K562 (cell line): ENCODE measurements at regions not wholly inside any gene's neighbourhood (a gene's known extent, or its start where the extent isn't known, plus 50 kb on each side); places are given as distances from the start of the nearest gene placed in this dataset.

ENCODE experiments used
- ATAC-seq: fragments of 200-7000 bp; cut with Tn5 transposase; 3 replicates; pipeline ENCODE4 v1.9.1; 2020; ENCODE audit warnings: moderate library complexity
- BruUV-seq: library from RNA; stranded (reverse); fragments of 400-500 nt; replicated peaks from 2 replicates; lab custom pipeline; 2021; lab: Mats Ljungman, UMichigan
- CTCF ChIA-PET: fragments of 300-600 bp; formaldehyde crosslinking; extraction: SDS; loops from one replicate; lab custom pipeline; 2021; ENCODE audit warnings: low intra/inter-chr PET ratio; lab: Yijun Ruan, JAX
- POLR2A ChIA-PET: fragments of 300-600, 350-650 bp; sonication (Branson Sonifier 250); formaldehyde crosslinking; extraction: SDS; loops from one replicate; lab custom pipeline; 2021; ENCODE audit warnings: antibody characterized with exemption, inconsistent platforms; lab: Yijun Ruan, JAX
- DNase-seq, 4 experiments: peaks; one replicate each; pipeline versions ENCODE4 v3.0.0 to v3.0.0-alpha.2; 2011 to 2018; ENCODE audit warnings: low spot score in 3 of 4, mixed read lengths in 3 of 4; ENCODE audit errors: extremely low read depth in 1 of 4
- FAIRE-seq: peaks from 2 replicates; lab custom pipeline; 2011; peaks lifted over from hg19 to GRCh38; lab: Jason Lieb, UNC
- H2AFZ ChIP-seq: 2 replicates; pipeline ENCODE4 v1.6.0; 2011; ENCODE audit warnings: low read depth, low read length, control low read depth, inconsistent platforms
- H3K27ac ChIP-seq: fragments of 200-600 bp; 3 replicates; pipeline ENCODE4 v1.8.0; 2011; ENCODE audit warnings: low read depth, mild to moderate bottlenecking, control low read depth, inconsistent platforms, low read length, moderate library complexity, mixed read lengths; ENCODE audit errors: extremely low read depth
- H3K27me3 ChIP-seq, 2 experiments: fragments of 300-600 bp in 1 of 2; 2 replicates in 1 of 2; 3 replicates in 1 of 2; pipeline versions ENCODE4 v1.6.0 to v1.8.0; 2011; ENCODE audit warnings: inconsistent platforms in 2 of 2, low read length in 2 of 2, mild to moderate bottlenecking in 1 of 2, mixed read lengths in 1 of 2, moderate library complexity in 1 of 2; ENCODE audit not compliant: control insufficient read depth in 2 of 2, insufficient read depth in 2 of 2
- H3K36me3 ChIP-seq: fragments of 300-600 bp; 3 replicates; pipeline ENCODE4 v1.8.0; 2011; ENCODE audit warnings: mild to moderate bottlenecking, low read length, inconsistent platforms; ENCODE audit not compliant: control insufficient read depth, insufficient read depth
- H3K4me1 ChIP-seq, 2 experiments: fragments of 200-600 bp in 1 of 2; replicated peaks in 1 of 2; 2 replicates in 1 of 2; 3 replicates in 1 of 2; pipeline versions ENCODE4 v1.5.1 to v1.8.0; 2011; ENCODE audit warnings: inconsistent platforms in 2 of 2, low read length in 2 of 2, mild to moderate bottlenecking in 1 of 2, mixed read lengths in 1 of 2, moderate library complexity in 1 of 2; ENCODE audit not compliant: control insufficient read depth in 2 of 2, insufficient read depth in 2 of 2
- H3K4me2 ChIP-seq: 2 replicates; pipeline ENCODE4 v1.6.1; 2011; ENCODE audit warnings: low read length, control low read depth, inconsistent platforms, mixed read lengths; ENCODE audit not compliant: insufficient read depth
- H3K4me3 ChIP-seq: fragments of 200-600 bp; sonication (generic), shearing (Covaris generic); 2 replicates; pipeline ENCODE4 v1.5.1; 2016; ENCODE audit warnings: control low read depth, inconsistent platforms
- H3K79me2 ChIP-seq: fragments of 200-600 bp; 3 replicates; pipeline ENCODE4 v1.8.0; 2011; ENCODE audit warnings: low read length, inconsistent platforms; ENCODE audit not compliant: control insufficient read depth, insufficient read depth
- H3K9ac ChIP-seq, 2 experiments: 2 replicates each; pipeline versions ENCODE4 v1.6.0 to v1.6.1; 2011; ENCODE audit warnings: low read depth in 2 of 2, low read length in 2 of 2, control low read depth in 1 of 2, inconsistent platforms in 1 of 2, mild to moderate bottlenecking in 1 of 2, mixed read lengths in 1 of 2; ENCODE audit not compliant: insufficient read depth in 1 of 2
- H3K9me1 ChIP-seq: one replicate; pipeline ENCODE4 v1.6.0; 2011; ENCODE audit warnings: inconsistent platforms, mild to moderate bottlenecking, low read length, moderate library complexity; ENCODE audit not compliant: control insufficient read depth, insufficient read depth
- H3K9me3 ChIP-seq: replicated peaks from 2 replicates; pipeline ENCODE4 v1.5.1; 2011; ENCODE audit warnings: low read depth, low read length, inconsistent platforms; ENCODE audit not compliant: control insufficient read depth, insufficient read depth
- H4K20me1 ChIP-seq: replicated peaks from 2 replicates; pipeline ENCODE4 v1.6.1; 2011; ENCODE audit warnings: low read length, inconsistent platforms, mixed read lengths; ENCODE audit not compliant: control insufficient read depth, insufficient read depth
- CBX1 ChIP-seq: sonication (generic); IDR thresholded peaks from 2 replicates; pipeline ENCODE4 v1.6.1; 2016; ENCODE audit warnings: antibody characterized with exemption, low read depth, mild to moderate bottlenecking
- KAT2B ChIP-seq: IDR thresholded peaks from one replicate; pipeline ENCODE4 v1.6.1; 2012; ENCODE audit warnings: low read depth, mild to moderate bottlenecking, control low read depth, inconsistent platforms, low read length, moderate library complexity
- NFE2 ChIP-seq: IDR thresholded peaks from 2 replicates; pipeline ENCODE4 v1.6.1; 2014; ENCODE audit warnings: antibody characterized with exemption, low read depth
- PTBP1 ChIP-seq: fragments of 200-400 bp; formaldehyde crosslinking; IDR thresholded peaks from 2 replicates; pipeline ENCODE4 v1.6.1; 2017; ENCODE audit warnings: low read depth, low read length
- SUPT5H ChIP-seq: fragments of 450-650 bp; IDR thresholded peaks from 2 replicates; pipeline ENCODE4 v1.6.1; 2016
- TBP ChIP-seq: optimal IDR thresholded peaks from 2 replicates; pipeline ENCODE3; 2011; ENCODE audit warnings: low read depth, low read length, improper control_type of control experiment
- TSC22D4 ChIP-seq: fragments of 450-650 bp; IDR thresholded peaks from 2 replicates; pipeline ENCODE4 v1.6.1; 2016; ENCODE audit warnings: missing genetic modification characterization, missing biosample characterization, control low read depth
- ZFPM2 ChIP-seq: fragments of 250-450 bp; sonication (Bioruptor Pico); IDR thresholded peaks from 2 replicates; pipeline ENCODE4 v1.5.1; 2022; ENCODE audit warnings: mild to moderate bottlenecking
- ZNF41 ChIP-seq: fragments of 250-450 bp; sonication (Bioruptor Pico); conservative IDR thresholded peaks from 2 replicates; pipeline ENCODE4 v1.4.0; 2020; ENCODE audit warnings: mild to moderate bottlenecking
- ZNF75A ChIP-seq: fragments of 450-650 bp; formaldehyde crosslinking; IDR thresholded peaks from 2 replicates; pipeline ENCODE4 v1.4.0; 2020; ENCODE audit warnings: mild to moderate bottlenecking
- WGBS: fragments of 100-300 bp; shearing (Covaris generic); methylation state at CpG from one replicate; pipeline ENCODE4 v1.1.6; 2016; ENCODE audit warnings: low coverage, mixed read lengths; ENCODE audit not compliant: insufficient coverage; ENCODE audit errors: missing lambda C conversion rate; 5-methylcytosine and 5-hydroxymethylcytosine counted together
- in situ Hi-C: fragments of 300-500 bp; cut with MboI; formaldehyde crosslinking; loops from 4 replicates; pipeline ENCODE4 v1.15.0; 2018; ENCODE audit warnings: inconsistent platforms, mixed read lengths
- intact Hi-C: fragments of 100-400 bp; cut with micrococcal nuclease; formaldehyde crosslinking; loops from 2 replicates; pipeline ENCODE4 v1.14.2; 2022
- TF ChIP-seq, protein P1 (sequence below): IDR thresholded peaks from 3 replicates; pipeline ENCODE4 v1.6.1; 2011; ENCODE audit warnings: borderline replicate concordance, mild to moderate bottlenecking, moderate library complexity; ENCODE audit not compliant: insufficient read length; ENCODE audit errors: extremely low read depth
- TF ChIP-seq, protein P2 (sequence below), 2 experiments: IDR thresholded peaks in 1 of 2; conservative IDR thresholded peaks in 1 of 2; 2 replicates each; pipeline ENCODE4 v1.6.1; 2016; ENCODE audit warnings: low read depth in 2 of 2, mild to moderate bottlenecking in 1 of 2, missing compliant biosample characterization in 1 of 2, missing genetic modification characterization in 1 of 2, moderate library complexity in 1 of 2

DNA sequence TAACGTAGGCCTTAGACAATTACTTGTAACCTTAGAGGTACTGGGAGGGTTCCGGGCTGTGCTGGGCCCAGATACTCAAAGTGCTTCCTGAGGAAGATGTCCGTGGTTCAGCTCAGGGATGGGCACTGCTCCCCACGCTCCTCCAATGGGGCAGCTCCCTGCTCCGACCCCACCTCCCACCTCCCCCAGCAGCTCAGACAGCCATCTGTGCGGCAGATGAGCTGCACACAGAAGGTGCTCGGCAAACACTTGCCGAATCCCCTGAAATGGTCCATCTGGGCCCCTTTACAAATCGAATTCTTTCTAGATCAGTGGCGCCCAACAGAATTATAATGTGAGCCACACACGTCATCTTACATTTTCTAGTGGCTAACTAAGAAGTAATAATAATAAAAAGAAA, 242.4 kb upstream of the RAB4A start (continued):
- no peak for TF ChIP-seq ZNF41 (CRISPR knock-in tag)
- no peak for TF ChIP-seq CBX1
- TF ChIP-seq SUPT5H: no peak

DNA sequence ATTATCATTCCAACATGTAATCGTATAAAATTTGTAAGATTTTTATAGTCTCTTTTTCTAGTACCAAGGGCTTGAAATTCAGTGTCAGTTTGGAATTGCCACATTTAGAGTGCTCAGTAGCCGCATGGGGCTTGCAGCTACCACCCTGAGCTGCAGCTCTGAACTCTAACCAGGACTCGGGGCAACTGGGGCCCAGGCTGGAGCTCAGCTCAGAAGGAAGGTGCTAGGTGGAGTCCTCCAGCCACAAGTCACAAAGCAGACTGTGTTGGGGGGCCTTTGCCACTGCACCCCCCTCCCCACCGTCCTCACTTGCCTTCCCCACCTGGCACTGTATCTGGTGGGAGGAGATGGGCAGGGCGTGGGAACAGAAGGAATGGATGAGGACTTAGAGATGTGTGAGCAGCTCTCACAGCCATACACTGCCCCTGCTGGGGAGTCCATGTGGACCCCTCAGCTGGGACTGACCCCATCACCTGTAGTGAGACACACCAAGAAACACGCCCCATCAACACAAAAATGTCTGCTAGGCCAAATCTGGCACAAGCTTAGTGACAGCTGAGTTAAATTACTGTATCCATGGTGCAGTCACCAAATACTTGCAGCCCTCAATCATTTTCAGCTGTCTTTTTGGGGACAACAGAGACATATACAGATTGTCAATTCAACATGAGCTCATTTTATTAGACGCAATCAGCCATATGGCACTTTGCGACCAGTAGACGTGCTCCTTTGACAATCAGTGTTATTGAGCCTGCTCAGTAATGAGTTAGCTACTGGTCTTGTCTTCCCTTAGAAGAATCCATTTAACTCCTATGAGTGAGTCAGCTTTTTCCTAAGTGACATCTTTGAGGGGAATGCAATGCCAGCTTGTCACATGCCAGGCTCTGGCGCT, 241.7 kb upstream of the RAB4A start:
- in situ Hi-C loops: no loop called here
- no peak overlapping the region for H3K4me2 ChIP-seq
- BruUV-seq: no TSS peak
- H3K9me3 ChIP-seq: no peaks in the 10 kb centered on the region
- ATAC-seq: no peak
- no peak overlapping the region for H3K4me3 ChIP-seq
- intact Hi-C loops: no loop called here
- H3K79me2 ChIP-seq: no peaks in the 10 kb centered on the region
- no peak overlapping the region for H2AFZ ChIP-seq
- no peak overlapping the region for H3K27ac ChIP-seq
- H3K36me3 ChIP-seq: no peaks in the 10 kb centered on the region
- peaks cover 21 to 47% of the 10 kb centered on the region in 2 experiments for H3K27me3 ChIP-seq
- ChIA-PET POLR2A (interaction anchor here (0.7 to 1.5 kb wide), 4 partner anchors 17 to 81 kb away, joined by 3 to 4 read pairs (median 4); no protein-coding TSS in a partner anchor), CTCF (no interaction called here)
- H3K9ac ChIP-seq: no peak overlapping the region
- no peak for DNase-seq
- peaks cover 8% of the 10 kb centered on the region in 2 experiments; a peak in 4 of 5 replicates for H3K4me1 ChIP-seq
- 10% methylated on average over 10 of the region's 10 CpGs for WGBS
- H3K9me1 ChIP-seq: peaks cover 3% of the 10 kb centered on the region
- FAIRE-seq: no peak
- H4K20me1 ChIP-seq: no peaks in the 10 kb centered on the region
- no peak for TF ChIP-seq TBP
- no peak for TF ChIP-seq ZNF75A (CRISPR knock-in tag)
- TF ChIP-seq, protein P1, sequence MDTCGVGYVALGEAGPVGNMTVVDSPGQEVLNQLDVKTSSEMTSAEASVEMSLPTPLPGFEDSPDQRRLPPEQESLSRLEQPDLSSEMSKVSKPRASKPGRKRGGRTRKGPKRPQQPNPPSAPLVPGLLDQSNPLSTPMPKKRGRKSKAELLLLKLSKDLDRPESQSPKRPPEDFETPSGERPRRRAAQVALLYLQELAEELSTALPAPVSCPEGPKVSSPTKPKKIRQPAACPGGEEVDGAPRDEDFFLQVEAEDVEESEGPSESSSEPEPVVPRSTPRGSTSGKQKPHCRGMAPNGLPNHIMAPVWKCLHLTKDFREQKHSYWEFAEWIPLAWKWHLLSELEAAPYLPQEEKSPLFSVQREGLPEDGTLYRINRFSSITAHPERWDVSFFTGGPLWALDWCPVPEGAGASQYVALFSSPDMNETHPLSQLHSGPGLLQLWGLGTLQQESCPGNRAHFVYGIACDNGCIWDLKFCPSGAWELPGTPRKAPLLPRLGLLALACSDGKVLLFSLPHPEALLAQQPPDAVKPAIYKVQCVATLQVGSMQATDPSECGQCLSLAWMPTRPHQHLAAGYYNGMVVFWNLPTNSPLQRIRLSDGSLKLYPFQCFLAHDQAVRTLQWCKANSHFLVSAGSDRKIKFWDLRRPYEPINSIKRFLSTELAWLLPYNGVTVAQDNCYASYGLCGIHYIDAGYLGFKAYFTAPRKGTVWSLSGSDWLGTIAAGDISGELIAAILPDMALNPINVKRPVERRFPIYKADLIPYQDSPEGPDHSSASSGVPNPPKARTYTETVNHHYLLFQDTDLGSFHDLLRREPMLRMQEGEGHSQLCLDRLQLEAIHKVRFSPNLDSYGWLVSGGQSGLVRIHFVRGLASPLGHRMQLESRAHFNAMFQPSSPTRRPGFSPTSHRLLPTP: no peak
- TF ChIP-seq, protein P2, sequence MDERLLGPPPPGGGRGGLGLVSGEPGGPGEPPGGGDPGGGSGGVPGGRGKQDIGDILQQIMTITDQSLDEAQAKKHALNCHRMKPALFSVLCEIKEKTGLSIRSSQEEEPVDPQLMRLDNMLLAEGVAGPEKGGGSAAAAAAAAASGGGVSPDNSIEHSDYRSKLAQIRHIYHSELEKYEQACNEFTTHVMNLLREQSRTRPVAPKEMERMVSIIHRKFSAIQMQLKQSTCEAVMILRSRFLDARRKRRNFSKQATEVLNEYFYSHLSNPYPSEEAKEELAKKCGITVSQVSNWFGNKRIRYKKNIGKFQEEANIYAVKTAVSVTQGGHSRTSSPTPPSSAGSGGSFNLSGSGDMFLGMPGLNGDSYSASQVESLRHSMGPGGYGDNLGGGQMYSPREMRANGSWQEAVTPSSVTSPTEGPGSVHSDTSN (CRISPR knock-in tag; IDR thresholded peaks at IDR 0.05; ENCODE audit: low read depth): no peak
- TF ChIP-seq, protein P2 (tag; conservative IDR thresholded peaks at IDR 0.05; ENCODE audit: low read depth): no peak
- no peak for TF ChIP-seq ZFPM2 (CRISPR knock-in tag)
- no peak for TF ChIP-seq PTBP1
- no peak for TF ChIP-seq TSC22D4
- TF ChIP-seq KAT2B: no peak
- peak; percentile 18; the same call in 1 of the 2 replicates for TF ChIP-seq NFE2
